ENCODE measurements at regions not wholly inside any gene's neighbourhood (a gene's known extent, or its start where the extent isn't known, plus 50 kb on each side); places are given as distances from the start of the nearest gene placed in this dataset.
"Not testable (repeated sequence)": the region's sequence is repeated elsewhere in the genome, so short reads cannot be mapped to it uniquely, and the experiment has no call there.

GRCh38 chr7:9620899-9621298, 1187.5 kb downstream of the NXPH1 start:
- TF ChIP-seq, protein P1, sequence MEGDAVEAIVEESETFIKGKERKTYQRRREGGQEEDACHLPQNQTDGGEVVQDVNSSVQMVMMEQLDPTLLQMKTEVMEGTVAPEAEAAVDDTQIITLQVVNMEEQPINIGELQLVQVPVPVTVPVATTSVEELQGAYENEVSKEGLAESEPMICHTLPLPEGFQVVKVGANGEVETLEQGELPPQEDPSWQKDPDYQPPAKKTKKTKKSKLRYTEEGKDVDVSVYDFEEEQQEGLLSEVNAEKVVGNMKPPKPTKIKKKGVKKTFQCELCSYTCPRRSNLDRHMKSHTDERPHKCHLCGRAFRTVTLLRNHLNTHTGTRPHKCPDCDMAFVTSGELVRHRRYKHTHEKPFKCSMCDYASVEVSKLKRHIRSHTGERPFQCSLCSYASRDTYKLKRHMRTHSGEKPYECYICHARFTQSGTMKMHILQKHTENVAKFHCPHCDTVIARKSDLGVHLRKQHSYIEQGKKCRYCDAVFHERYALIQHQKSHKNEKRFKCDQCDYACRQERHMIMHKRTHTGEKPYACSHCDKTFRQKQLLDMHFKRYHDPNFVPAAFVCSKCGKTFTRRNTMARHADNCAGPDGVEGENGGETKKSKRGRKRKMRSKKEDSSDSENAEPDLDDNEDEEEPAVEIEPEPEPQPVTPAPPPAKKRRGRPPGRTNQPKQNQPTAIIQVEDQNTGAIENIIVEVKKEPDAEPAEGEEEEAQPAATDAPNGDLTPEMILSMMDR (IDR thresholded peaks at IDR 0.05; ENCODE audit: low read depth, low read length): not testable (repeated sequence)
- not testable (repeated sequence) for TF ChIP-seq MYC (IDR thresholded peaks at IDR 0.05; ENCODE audit: low read depth, low read length)

All from NB4 (cell line).